NT2/D1 (cell line): ENCODE measurements at regions not wholly inside any gene's neighbourhood (a gene's known extent, or its start where the extent isn't known, plus 50 kb on each side); places are given as distances from the start of the nearest gene placed in this dataset.

ENCODE experiments used
- SUZ12 ChIP-seq: IDR thresholded peaks from 2 replicates; pipeline ENCODE4 v1.6.1; 2011; ENCODE audit not compliant: insufficient read length, insufficient read depth; ENCODE audit errors: extremely low read depth
- YY1 ChIP-seq: IDR thresholded peaks from 2 replicates; pipeline ENCODE4 v1.6.1; 2011; ENCODE audit not compliant: insufficient read length, insufficient read depth
- ZNF274 ChIP-seq: IDR thresholded peaks from 2 replicates; pipeline ENCODE4 v1.6.1; 2011; ENCODE audit warnings: mild to moderate bottlenecking, low read depth, low read length

DNA sequence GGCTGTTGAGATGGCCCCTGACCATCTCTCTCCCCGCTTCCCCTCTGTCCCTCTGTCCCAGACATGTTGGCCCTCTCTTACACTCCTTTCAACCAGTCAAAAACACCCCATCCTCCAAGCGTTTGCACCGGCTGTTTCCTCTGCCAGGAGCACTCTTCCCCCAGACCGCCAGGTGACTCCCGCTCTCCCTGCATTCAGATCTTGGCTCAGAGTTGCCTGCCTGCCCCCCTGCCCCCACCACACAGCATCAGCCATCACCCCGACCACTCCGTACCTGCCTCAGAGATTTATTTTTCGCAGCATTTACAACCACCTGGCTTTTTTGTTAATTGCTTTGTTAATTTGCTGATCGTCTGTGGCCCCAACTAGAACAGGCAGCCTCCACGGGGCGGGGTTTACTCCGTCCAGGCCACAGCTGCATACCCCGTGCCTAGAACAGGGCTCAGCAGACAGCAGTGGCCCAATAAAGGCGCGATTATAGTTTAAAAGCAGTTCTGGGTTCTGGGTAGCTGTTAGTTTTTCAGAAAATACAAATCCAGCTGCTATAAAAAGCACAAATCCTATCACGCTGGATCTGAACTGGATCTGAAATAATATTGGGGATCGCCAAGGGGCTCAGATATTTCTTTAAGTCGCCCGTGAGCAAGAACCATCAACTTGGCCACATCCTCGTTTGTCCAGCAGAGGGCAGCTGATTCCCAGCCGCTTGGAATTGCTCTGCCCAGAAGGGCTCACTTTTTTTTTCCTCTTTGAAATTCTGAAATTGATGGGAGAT, 173.6 kb downstream of the IRF8 start:
- TF ChIP-seq YY1: no peak
- TF ChIP-seq SUZ12: no peak
- TF ChIP-seq ZNF274: no peak
